Mucosa of descending colon (tissue), 3 donors: ENCODE measurements at regions not wholly inside any gene's neighbourhood (a gene's known extent, or its start where the extent isn't known, plus 50 kb on each side); places are given as distances from the start of the nearest gene placed in this dataset.
"Not testable (repeated sequence)": the region's sequence is repeated elsewhere in the genome, so short reads cannot be mapped to it uniquely, and the experiment has no call there.

Experiments
- ATAC-seq: fragments of 200-7000 bp; cut with Tn5 transposase; one replicate; pipeline ENCODE4 v1.9.1; 2020; ENCODE audit warnings: mild to moderate bottlenecking, moderate library complexity
- DNase-seq, 3 donors: peaks; one replicate each; pipeline ENCODE4 v3.0.0-alpha.2; 2020
- H3K36me3 ChIP-seq: fragments of 200-600 bp; one replicate; pipeline ENCODE4 v1.8.0; 2021; ENCODE audit warnings: low read depth, mild to moderate bottlenecking
- H3K4me1 ChIP-seq: fragments of 200-600 bp; one replicate; pipeline ENCODE4 v1.8.0; 2021; ENCODE audit warnings: low read depth, mild to moderate bottlenecking
- H3K4me3 ChIP-seq: fragments of 200-600 bp; one replicate; pipeline ENCODE4 v1.8.0; 2021; ENCODE audit warnings: mild to moderate bottlenecking
- H3K9me3 ChIP-seq: fragments of 200-600 bp; one replicate; pipeline ENCODE4 v1.8.0; 2021; ENCODE audit warnings: mild to moderate bottlenecking
- intact Hi-C, 2 donors: fragments of 100-400 bp; cut with DNase I in 1 of 2; cut with micrococcal nuclease in 1 of 2; formaldehyde crosslinking; loops; one replicate each; pipeline versions ENCODE4 v1.11.0 to v1.11.1; 2022; cut with DNase I, micrococcal nuclease
- TF ChIP-seq, protein P1 (sequence below): fragments of 200-600 bp; IDR thresholded peaks from one replicate; pipeline ENCODE4 v1.8.0; 2022; ENCODE audit warnings: antibody characterized with exemption, mild to moderate bottlenecking
- donor health status: DM: no; HTN: no; CAD: no; lungs with moderate emphysema.
- donor health status: DM: no; HTN: no; CAD: no.
- donor health status: DM: no; HTN: yes; CAD: no.

DNA sequence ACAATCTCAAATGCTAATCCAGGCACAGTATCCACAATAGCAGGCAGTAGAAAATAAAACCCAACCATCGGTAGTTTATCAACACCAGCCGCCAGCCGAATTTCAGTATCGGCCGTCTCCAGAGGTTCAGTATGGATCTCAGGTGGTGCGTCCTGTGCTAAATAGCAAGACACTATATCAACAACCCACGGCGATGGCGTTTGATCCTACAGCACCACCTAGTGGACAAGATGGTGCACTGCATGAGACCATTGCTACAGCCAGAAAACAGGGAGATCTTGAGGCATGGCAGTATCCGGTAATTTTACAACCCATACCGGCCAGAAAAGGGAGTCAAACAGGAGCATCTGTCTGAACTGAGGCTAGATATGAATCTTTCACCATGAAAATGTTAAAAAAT is 112.0 kb upstream of the FRG2C start:
- DNase-seq, result peak in 2 of 3 donors; percentile 6 to 53
- peaks cover 30% of the 10 kb centered on the region for H3K9me3 ChIP-seq
- TF ChIP-seq, protein P1, sequence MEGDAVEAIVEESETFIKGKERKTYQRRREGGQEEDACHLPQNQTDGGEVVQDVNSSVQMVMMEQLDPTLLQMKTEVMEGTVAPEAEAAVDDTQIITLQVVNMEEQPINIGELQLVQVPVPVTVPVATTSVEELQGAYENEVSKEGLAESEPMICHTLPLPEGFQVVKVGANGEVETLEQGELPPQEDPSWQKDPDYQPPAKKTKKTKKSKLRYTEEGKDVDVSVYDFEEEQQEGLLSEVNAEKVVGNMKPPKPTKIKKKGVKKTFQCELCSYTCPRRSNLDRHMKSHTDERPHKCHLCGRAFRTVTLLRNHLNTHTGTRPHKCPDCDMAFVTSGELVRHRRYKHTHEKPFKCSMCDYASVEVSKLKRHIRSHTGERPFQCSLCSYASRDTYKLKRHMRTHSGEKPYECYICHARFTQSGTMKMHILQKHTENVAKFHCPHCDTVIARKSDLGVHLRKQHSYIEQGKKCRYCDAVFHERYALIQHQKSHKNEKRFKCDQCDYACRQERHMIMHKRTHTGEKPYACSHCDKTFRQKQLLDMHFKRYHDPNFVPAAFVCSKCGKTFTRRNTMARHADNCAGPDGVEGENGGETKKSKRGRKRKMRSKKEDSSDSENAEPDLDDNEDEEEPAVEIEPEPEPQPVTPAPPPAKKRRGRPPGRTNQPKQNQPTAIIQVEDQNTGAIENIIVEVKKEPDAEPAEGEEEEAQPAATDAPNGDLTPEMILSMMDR, result peak; percentile 30
- H3K36me3 ChIP-seq, ATAC-seq, H3K4me1 ChIP-seq, intact Hi-C loops, H3K4me3 ChIP-seq: not testable (repeated sequence)

DNA sequence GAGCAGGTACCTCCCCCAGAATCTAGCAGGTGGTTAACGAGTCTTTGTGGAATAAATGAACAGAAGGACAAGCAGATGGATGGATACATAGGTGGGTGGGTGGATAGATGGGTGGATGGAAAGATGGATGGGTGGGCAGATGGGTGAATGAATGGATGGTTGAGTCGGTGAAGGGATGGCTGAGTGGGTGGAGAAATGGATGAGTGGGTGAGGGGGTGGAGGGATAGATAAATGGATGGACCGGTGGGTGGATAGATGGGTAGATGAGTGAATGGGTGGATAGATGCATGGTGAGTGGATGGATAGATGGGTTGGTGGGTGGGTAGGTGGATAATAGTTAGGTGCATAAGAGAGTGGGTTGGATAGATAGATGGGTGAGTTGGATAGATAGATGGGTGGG is 99.7 kb upstream of the FRG2C start:
- H3K4me1 ChIP-seq, DNase-seq, intact Hi-C loops: not testable (repeated sequence)

DNA sequence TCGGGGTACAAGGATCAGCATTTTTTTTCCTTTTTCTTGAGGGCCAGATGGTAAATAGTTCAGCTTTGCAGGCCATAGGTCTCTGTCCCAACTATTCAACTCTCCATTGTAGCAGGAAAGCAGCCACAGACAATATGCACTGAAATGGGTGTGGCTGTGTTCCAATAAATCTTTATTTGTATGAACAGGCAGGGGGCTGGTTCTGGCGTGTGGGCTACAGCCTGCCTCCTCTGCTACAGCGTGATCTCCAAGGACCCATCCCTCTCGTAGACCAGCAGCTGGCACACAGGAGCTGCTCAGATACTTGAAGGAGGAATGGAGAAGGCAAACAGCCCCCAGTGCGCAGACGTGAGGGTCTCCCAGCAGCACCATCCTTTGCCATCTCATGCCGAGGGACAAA is 91.8 kb upstream of the FRG2C start:
- H3K36me3 ChIP-seq, H3K9me3 ChIP-seq, intact Hi-C loops, ATAC-seq, DNase-seq, H3K4me3 ChIP-seq, H3K4me1 ChIP-seq: not testable (repeated sequence)

More for the DNA sequence above, 99.7 kb upstream of the FRG2C start:
- H3K4me3 ChIP-seq, H3K9me3 ChIP-seq, H3K36me3 ChIP-seq, ATAC-seq: not testable (repeated sequence)

DNA sequence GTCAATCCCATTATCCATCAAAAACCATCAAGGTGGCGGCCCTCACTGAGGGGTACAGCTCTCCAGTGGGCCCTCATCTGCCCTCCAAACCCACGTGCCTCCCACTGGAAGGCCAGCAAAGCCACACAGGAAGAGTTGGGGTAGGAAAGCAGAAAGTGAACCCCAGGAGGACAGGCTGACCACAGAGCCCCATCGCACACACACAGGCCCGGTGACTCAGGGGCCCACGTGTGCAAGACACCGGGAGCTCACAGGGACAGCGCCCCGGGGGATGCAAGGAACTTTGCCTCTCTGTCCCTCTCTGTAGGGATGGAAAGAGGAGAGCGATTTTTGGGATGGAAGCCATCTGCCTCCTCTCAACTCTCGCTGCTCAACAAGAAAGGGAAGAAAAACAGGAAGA is 85.0 kb upstream of the FRG2C start:
- H3K4me3 ChIP-seq, intact Hi-C loops, H3K36me3 ChIP-seq, DNase-seq, H3K9me3 ChIP-seq, H3K4me1 ChIP-seq, ATAC-seq: not testable (repeated sequence)

DNA sequence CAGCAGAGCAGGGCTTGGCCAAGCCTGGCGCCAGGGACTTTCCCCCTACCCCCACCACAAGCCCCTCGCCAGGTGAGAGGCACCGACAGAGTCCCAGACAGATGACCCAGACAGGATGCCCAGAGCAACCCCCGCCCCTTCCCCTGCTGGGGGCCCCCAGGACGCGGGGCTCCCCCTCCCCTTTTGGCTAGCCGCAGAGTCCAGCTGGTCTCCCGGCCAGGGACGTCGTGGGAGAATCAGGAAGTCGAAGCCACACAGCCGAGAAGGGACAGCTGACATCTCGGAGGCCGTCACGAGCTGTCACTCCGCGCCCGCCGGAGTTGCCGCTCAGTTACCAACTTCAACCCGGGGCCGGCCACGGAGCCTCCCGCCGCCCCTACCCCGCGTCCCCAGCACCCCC is 84.6 kb upstream of the FRG2C start:
- ATAC-seq, H3K4me1 ChIP-seq, H3K4me3 ChIP-seq, H3K36me3 ChIP-seq, H3K9me3 ChIP-seq, intact Hi-C loops: not testable (repeated sequence)
- peak in 1 of 3 donors; percentile 3 for DNase-seq

DNA sequence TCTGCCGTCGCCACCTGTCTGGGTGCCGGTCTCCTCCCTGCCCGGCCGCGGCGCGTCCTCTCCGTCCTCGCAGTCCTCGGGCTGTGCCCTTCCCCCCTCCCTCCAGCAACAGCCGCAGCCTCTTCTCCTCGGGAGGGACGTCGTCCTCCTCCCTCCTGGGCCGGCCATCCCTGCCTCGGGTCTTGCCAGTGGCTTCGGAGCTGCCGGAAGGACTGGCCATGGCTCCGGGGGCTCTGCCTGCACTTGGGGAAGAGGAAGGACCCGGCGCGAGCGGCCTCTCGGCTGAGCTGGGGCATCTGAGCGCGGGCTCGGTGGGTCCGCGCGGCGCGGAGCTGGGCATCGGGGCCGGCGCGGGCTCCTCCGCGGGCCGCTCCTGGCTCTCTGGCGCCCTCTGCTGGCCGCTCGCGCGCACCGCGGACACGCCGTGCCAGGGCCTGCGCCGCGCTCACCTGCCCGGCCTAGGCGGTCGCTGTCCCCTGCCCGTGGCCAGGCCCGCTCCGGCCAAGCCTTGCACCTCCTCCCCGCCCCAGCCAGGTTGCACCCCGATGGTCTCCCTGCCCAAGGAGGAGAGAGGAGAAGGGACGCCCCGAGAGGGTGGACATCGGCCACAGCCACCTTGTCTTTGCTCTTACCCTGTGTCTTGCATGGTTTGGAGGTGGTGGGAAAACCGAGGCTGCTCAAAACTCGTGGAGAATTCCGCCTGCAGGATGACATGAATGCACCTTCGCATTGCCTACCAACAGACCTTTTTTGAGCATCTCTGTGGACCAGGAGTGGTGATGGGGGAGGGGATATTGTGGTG is 83.9 kb upstream of the FRG2C start:
- H3K4me3 ChIP-seq, H3K36me3 ChIP-seq, H3K9me3 ChIP-seq, ATAC-seq, H3K4me1 ChIP-seq, intact Hi-C loops: not testable (repeated sequence)
- TF ChIP-seq, protein P1, result peak; percentile 86
- DNase-seq, result peak in 2 of 3 donors; percentile 62 to 82

DNA sequence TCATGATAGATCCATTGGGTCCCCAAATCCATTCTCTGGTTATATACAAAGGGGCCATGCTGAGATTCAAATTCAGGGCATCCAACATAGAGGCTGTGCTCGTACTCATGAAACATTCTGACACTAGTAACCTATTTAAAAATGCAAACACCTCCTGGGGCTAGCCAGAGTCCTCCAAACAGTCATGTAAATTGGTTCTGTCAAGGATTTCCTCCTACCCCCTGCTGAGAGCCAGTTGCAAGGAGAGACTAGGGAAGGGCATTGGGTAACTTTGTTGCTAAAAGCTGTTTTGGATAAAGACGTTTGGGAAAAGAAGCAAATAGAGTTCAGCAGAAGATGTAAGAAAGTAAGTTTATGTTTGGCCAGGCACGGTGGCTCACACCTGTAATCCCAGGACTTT is 81.6 kb upstream of the FRG2C start:
- DNase-seq, H3K4me3 ChIP-seq, intact Hi-C loops, ATAC-seq, H3K4me1 ChIP-seq, H3K9me3 ChIP-seq, H3K36me3 ChIP-seq: not testable (repeated sequence)

DNA sequence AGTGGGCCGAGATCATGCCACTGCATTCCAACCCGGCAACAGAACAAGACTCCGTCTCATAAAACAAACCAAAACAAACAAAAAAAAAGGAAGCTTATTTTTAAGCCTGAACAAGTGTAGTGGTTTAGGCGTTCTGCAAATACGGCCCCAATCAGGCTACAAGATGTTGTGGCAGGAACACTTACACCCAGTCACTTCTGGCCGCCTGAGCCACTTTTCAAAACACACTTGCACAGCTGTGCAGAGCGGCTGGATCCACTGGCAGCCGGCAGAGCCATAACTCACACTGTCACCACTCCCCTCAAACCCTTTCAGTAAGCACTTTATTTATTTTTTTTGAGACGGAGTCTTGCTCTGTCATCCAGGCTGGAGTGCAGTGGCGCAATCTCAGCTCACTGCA is 81.0 kb upstream of the FRG2C start:
- ATAC-seq, DNase-seq, H3K4me3 ChIP-seq, H3K4me1 ChIP-seq, H3K36me3 ChIP-seq, H3K9me3 ChIP-seq, intact Hi-C loops: not testable (repeated sequence)

DNA sequence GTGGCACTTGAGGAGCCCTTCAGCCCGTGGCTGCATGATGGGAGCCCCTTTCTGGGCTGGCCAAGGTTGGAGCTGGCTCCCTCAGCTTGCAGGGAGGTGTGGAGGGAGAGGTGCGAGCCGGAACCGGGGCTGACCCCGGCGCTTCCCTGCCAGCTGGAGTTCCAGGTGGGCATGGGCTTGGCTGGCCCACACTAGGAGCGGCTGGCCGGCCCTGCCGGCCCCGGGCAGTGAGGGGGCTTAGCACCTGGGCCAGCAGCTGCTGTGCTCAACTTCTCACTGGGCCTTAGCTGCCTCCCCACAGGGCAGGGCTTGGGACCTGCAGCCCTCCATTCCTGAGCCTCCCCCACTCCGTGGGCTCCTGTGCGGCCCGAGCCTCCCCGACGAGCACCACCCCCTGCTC is 76.4 kb upstream of the FRG2C start:
- H3K4me1 ChIP-seq, DNase-seq, H3K36me3 ChIP-seq, H3K4me3 ChIP-seq, intact Hi-C loops, ATAC-seq, H3K9me3 ChIP-seq: not testable (repeated sequence)

DNA sequence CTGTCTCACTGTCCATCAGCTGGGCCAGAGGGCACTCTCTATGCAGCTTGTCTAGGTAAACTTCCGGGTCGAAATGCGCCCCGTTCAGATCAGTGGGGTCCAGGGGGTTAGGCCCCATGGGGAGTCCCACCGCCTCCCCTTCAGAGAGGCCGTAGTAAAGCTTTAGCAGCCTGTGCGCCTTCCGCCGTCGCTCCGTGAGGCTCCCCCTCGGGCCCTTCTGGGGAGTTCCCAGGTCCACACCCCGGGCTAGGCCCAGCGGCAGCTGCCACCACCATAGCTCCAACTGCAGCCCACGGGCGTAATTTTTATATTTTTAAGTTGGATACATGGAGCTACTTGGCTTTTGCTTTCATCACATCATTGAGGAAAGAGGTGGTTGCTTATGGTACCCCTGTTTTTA is 73.7 kb upstream of the FRG2C start:
- H3K4me3 ChIP-seq, H3K9me3 ChIP-seq, H3K36me3 ChIP-seq, DNase-seq, H3K4me1 ChIP-seq, ATAC-seq, intact Hi-C loops: not testable (repeated sequence)

DNA sequence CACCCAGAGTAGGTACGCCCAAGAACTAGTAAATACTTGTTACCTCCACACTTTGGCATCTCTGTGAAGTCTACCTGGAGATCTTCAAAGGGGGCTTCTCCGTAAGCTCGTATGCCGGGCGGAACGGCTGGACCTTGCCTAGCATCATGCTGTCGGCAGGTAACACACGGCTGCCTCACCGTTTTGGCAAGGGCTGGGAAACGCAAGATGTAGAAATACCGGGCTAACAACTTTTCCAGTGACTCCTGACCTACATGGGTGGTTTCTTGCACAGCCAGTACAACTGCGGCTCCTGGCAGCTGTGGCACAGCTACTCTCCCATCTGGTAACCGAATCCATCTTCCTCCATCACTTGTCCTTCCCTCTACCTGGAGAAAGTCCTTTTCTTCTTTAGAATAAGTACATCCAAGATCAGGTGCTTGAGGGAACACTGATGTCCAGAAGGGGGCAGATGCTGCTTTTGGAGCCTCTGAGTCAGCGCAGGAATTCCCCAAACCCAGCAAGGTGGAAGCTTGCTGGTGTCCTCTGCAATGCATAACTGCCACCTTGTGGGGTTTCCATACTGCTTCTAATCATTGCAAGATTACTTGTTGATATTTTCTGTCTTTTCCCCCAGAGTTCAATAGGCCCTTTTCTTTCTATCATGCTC is 59.7 kb upstream of the FRG2C start:
- ATAC-seq, H3K9me3 ChIP-seq, DNase-seq, H3K4me1 ChIP-seq, intact Hi-C loops, H3K4me3 ChIP-seq, H3K36me3 ChIP-seq: not testable (repeated sequence)

DNA sequence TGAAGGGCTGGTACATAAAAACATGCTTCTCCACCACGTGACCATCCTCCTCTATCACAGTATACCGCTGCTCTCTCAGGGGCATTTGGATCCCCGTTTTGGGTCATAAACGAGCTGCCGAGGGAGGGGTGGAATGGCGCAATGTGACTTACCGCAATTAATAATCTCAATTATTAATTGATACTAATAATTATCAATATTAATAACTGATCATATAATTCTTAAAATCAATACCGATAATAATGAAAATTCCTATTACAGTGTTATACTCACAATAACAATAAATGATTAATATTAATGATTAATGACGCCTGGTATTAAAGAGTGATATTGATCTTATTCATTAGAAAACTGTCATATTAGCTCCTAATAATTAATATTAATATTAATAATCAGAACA is 56.1 kb upstream of the FRG2C start:
- H3K36me3 ChIP-seq, ATAC-seq, H3K4me1 ChIP-seq, DNase-seq, H3K9me3 ChIP-seq, H3K4me3 ChIP-seq, intact Hi-C loops: not testable (repeated sequence)
